ENCODE measurements at regions not wholly inside any gene's neighbourhood (a gene's known extent, or its start where the extent isn't known, plus 50 kb on each side); places are given as distances from the start of the nearest gene placed in this dataset.

GRCh38 chr13:84528408-84529070, 646.3 kb upstream of the SLITRK1 start:
- ChIA-PET POLR2A (ENCODE audit: low non-redundant PET) (no interaction called here), CTCF (no interaction called here)
- Histone ChIP-seq H3K27me3 (replicated peaks; ENCODE audit: insufficient read depth, low read depth, low read length, poor library complexity) (no peaks in the 10 kb centered on the region), H3K4me1 (ENCODE audit: insufficient read depth, low read length, poor library complexity, severe bottlenecking) (no peaks in the 10 kb centered on the region), H3K4me3 (ENCODE audit: low read depth, low read length, poor library complexity, severe bottlenecking) (no peak overlapping the region), H3K27ac (ENCODE audit: low read depth, low read length, poor library complexity, severe bottlenecking) (no peak overlapping the region), H3K9me3 (ENCODE audit: low read depth, low read length, poor library complexity, severe bottlenecking) (no peaks in the 10 kb centered on the region), H3K36me3 (ENCODE audit: insufficient read depth, low read length, poor library complexity, severe bottlenecking) (no peaks in the 10 kb centered on the region)
- no peak for DNase-seq (ENCODE audit: low spot score)
- no TSS peak for BruUV-seq (replicated peaks)
- intact Hi-C loops (cut with micrococcal nuclease; ENCODE audit: unreplicated experiment), result loop anchor here (10.0 kb wide), 1 partner anchor 1234 kb away; no protein-coding TSS in a partner anchor
- TF ChIP-seq CTCF (conservative IDR thresholded peaks at IDR 0.05; ENCODE audit: low read depth, low read length) (no peak), EZH2 (IDR thresholded peaks at IDR 0.05; ENCODE audit: borderline replicate concordance, low read depth, low read length, poor library complexity, severe bottlenecking) (no peak)

GRCh38 chr13:84525865-84526264, 643.6 kb upstream of the SLITRK1 start:
- Histone ChIP-seq H3K27me3 (replicated peaks; ENCODE audit: insufficient read depth, low read depth, low read length, poor library complexity) (no peaks in the 10 kb centered on the region), H3K4me1 (ENCODE audit: insufficient read depth, low read length, poor library complexity, severe bottlenecking) (no peaks in the 10 kb centered on the region), H3K36me3 (ENCODE audit: insufficient read depth, low read length, poor library complexity, severe bottlenecking) (no peaks in the 10 kb centered on the region), H3K27ac (ENCODE audit: low read depth, low read length, poor library complexity, severe bottlenecking) (no peak overlapping the region), H3K4me3 (ENCODE audit: low read depth, low read length, poor library complexity, severe bottlenecking) (no peak overlapping the region), H3K9me3 (ENCODE audit: low read depth, low read length, poor library complexity, severe bottlenecking) (no peaks in the 10 kb centered on the region)
- ChIA-PET CTCF (no interaction called here), POLR2A (ENCODE audit: low non-redundant PET) (no interaction called here)
- no peak for DNase-seq (ENCODE audit: low spot score)
- no TSS peak for BruUV-seq (replicated peaks)
- intact Hi-C loops (cut with micrococcal nuclease; ENCODE audit: unreplicated experiment), result loop anchor here (10.0 kb wide), 1 partner anchor 1231 kb away; no protein-coding TSS in a partner anchor
- TF ChIP-seq EZH2 (IDR thresholded peaks at IDR 0.05; ENCODE audit: borderline replicate concordance, low read depth, low read length, poor library complexity, severe bottlenecking), result no peak
- no peak for TF ChIP-seq CTCF (conservative IDR thresholded peaks at IDR 0.05; ENCODE audit: low read depth, low read length)

GRCh38 chr13:84524586-84524985, 642.3 kb upstream of the SLITRK1 start:
- intact Hi-C loops (cut with micrococcal nuclease; ENCODE audit: unreplicated experiment), result loop anchor here (10.0 kb wide), 1 partner anchor 1230 kb away; no protein-coding TSS in a partner anchor
- H3K4me3 ChIP-seq (ENCODE audit: low read depth, low read length, poor library complexity, severe bottlenecking), result no peak overlapping the region
- no peaks in the 10 kb centered on the region for H3K36me3 ChIP-seq (ENCODE audit: insufficient read depth, low read length, poor library complexity, severe bottlenecking)
- ChIA-PET POLR2A (ENCODE audit: low non-redundant PET) (no interaction called here), CTCF (no interaction called here)
- no peaks in the 10 kb centered on the region for H3K9me3 ChIP-seq (ENCODE audit: low read depth, low read length, poor library complexity, severe bottlenecking)
- TF ChIP-seq CTCF (conservative IDR thresholded peaks at IDR 0.05; ENCODE audit: low read depth, low read length) (no peak), EZH2 (IDR thresholded peaks at IDR 0.05; ENCODE audit: borderline replicate concordance, low read depth, low read length, poor library complexity, severe bottlenecking) (no peak)
- H3K27me3 ChIP-seq (replicated peaks; ENCODE audit: insufficient read depth, low read depth, low read length, poor library complexity), result no peaks in the 10 kb centered on the region
- no peak for DNase-seq (ENCODE audit: low spot score)
- no peaks in the 10 kb centered on the region for H3K4me1 ChIP-seq (ENCODE audit: insufficient read depth, low read length, poor library complexity, severe bottlenecking)
- H3K27ac ChIP-seq (ENCODE audit: low read depth, low read length, poor library complexity, severe bottlenecking), result no peak overlapping the region
- BruUV-seq (replicated peaks), result no TSS peak
